Ecto neural progenitor cell (in vitro differentiated cells): ENCODE measurements at regions not wholly inside any gene's neighbourhood (a gene's known extent, or its start where the extent isn't known, plus 50 kb on each side); places are given as distances from the start of the nearest gene placed in this dataset.
A peak's percentile ranks its signal among the peaks of the same experiment; 100 is the strongest.

Experiments
- DNase-seq: peaks from one replicate; pipeline ENCODE4 v3.0.0-alpha.2; 2018; ENCODE audit warnings: low spot score

DNA sequence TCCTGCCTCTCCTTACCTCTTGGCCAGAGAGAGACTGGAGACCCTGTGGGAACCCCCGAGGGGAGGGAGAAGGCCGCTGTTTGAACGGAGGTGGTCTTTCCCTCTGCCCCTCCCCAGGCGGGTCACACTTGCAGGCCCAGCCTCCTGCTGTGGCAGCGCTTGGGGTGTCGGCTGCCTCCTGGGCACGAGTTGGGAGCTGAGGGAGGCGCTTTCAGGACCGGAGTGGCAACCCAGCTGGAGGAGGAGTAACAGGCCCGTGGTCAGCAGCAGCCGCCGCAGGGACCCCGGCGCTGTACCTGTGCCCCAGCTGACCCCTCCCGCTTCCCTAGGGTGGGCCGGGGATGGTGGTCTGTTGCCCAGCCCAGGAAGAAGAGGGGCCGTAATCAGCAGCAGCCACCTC lies 278.3 kb downstream of the SEC14L1 start:
- DNase-seq, result peak; percentile 63

DNA sequence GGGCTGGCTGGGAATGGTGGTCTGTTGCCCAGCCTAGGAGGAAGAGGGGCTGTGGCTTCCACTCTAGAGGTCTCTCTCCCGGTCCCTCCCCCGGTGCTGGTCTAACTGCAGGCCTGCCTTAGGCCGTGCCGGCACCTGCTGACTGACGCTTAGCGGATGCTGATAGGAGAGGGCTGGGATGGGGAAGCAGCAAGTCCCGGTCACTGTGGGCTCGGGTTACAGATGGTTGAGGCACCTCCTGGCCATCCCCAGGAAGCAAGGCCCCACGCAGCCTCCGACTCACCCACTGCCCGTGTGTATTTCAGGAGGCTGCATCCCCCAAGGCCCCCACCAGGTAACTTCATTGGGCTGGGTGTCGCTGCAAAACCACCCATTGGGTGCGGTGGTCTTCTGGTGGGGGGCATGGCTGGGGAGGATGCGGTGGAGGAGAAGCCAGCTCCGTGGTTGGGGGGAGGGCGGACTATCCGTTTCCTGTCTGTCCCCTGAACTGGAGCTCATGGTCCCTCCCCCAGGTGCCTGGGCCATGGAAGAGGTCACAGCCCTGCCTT lies 278.9 kb downstream of the SEC14L1 start:
- DNase-seq, result peak; percentile 87

GRCh38 chr17:77420095-77420803 lies 279.5 kb downstream of the SEC14L1 start:
- peak; percentile 62 for DNase-seq

- peak; percentile 66 for DNase-seq
Measured at GRCh38 chr17:77420804-77421629, 280.2 kb downstream of the SEC14L1 start.

DNA sequence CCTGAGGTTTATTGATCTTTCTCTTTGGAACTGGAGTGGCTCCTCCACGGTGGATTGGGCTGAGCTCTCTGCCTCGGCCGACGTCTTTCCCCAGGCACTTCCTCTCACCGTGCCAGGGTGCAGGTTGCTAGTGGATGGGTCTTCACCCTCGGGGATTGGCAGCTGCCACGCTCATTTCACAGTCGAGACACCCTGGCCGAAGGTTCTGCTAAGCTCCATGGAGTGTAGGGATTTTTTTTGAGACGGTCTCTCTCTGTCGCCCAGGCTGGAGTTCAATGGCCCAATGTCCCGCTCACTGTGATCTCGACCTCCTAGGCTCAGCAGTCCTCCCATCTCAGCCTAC lies 280.8 kb downstream of the SEC14L1 start:
- DNase-seq, result no peak

GRCh38 chr17:77422104-77422747 lies 281.5 kb downstream of the SEC14L1 start:
- DNase-seq, result no peak

GRCh38 chr17:77422748-77423113 lies 282.0 kb downstream of the SEC14L1 start:
- DNase-seq, result no peak

DNA sequence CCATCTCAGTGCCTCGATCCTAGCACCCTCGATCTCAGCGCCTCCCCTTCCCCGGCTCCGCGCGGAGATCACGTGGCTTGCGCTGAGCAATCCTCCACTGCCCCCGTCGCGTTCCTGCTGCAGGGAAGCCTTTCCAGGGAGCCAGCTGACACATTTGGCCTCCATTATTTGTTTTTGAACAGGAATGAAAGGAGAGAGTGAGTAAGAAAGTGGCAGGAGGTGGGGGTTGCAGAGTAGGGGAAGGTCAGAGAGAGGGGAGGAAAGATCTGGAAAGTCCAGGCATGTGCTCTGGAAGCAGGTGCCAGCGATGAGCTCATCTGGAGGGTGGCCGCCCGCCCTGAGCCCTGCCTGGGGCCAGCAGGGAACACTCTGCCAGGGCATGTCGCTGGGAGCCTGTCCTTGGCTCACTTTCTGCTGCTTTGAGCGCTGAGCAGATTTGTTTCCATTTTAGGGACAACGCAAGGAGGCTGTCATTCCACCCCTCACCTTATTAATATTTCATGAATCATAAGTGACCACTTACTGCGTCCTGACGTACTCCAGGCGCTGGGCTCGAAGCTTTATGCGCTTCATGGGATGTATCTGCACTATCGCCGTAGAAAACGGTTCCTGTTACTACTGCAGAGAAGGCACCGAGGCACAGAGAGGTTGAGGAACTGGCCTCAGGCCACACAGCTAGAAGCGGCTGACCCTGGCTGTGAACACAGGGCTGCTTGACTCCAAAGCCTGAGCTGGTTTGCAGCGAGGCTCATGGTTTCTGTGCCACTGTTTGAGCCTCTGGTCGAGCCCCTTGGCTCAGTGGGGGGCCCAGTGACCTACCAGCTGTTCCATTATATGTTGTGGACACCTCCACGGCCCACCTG lies 283.1 kb downstream of the SEC14L1 start:
- DNase-seq, result no peak

GRCh38 chr17:77424585-77425344 lies 284.0 kb downstream of the SEC14L1 start:
- DNase-seq, result peak; percentile 69

DNA sequence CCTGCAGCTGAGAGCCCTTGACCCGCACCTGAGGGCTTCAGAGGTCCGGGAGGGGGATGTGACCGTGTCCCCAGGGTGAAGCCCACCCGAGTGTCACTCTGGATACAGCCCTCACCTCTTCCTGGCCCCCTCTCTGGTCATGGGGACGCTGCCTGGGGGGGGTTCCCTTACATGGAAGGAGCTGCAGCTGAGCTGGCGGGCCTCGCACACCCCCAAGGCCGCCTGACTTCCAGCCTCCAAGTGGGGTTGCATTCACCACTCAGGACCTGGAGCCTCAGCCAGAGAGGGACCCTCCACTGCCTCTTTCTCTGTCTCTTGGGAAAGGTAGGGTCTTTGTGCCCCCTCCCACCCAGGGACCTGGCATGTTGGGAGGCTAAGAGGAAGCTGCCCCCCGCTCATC lies 284.6 kb downstream of the SEC14L1 start:
- no peak for DNase-seq

- DNase-seq, result no peak
Measured at GRCh38 chr17:77425791-77426641, 285.2 kb downstream of the SEC14L1 start.

DNA sequence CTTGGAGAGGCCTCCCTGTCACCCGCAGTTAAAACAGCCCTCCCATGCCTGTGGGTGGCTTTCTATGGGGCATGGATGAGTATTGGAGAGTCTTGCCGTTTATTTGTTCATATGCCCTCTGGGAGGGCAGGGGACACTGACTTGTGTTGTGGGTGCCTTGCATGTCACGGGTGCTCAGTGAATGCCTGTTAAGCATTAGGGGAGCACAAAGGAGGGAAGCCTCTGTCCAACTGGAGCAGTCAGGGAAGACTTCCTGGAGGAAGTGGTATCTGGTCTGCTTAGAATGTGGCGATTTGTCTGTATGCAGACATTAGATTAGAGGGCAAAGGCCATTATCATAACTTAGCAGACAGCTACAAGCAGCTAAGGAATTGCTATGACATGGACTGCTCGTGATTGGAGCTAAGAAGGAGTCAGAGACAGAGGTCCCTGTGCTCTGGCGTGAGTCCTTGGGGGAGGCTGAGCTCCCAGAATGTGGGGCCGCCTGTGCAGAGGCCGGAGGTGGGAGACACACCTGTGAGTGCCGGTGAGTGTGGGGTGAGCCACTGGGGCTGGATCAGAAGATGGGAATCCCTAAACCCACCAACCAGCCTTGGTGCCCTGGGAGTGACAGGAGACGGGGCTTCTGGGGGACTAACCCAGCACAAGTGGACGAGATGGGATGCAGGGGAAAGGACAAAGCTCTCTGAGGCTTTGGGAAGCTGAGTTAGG lies 286.1 kb downstream of the SEC14L1 start:
- DNase-seq, result no peak

GRCh38 chr17:77427391-77427991 lies 286.7 kb downstream of the SEC14L1 start:
- no peak for DNase-seq

DNA sequence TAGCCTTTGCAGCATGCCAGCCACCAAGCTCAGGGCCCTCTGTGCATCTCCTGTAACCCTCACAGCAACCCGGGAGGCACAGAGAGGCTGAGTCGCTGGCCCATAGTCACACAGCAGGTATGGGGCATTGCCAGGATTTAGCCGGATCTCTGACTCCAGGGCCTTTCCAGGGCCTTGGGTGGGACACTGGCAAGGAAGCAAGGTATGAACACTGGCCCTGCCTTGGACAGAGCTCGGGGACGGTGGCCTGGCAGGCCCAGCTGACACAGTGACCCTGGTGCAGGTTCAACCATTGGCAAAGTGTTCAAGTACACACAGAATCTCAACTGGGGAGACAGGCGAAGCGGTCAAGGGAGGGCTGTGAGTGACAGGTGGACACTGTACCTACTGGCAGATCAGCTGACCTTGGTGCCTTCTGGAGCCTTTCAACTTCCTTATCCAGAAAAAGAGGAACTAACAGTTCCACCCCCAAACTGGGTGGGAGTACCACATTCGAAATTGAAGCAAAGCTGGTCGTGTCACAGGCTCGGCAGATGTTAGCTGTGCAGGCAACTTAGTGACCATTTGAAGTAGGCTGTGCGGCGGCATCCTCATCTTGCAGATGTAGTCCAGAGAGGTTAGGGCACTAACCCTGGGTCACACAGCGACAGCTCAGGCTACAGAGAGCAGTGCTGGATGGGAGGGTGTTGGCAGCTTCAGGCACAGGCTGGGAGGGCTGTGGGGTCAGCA lies 287.4 kb downstream of the SEC14L1 start:
- DNase-seq, result no peak

GRCh38 chr17:77428749-77429368 lies 288.1 kb downstream of the SEC14L1 start:
- DNase-seq, result no peak

- peak; percentile 64 for DNase-seq
Measured at GRCh38 chr17:77429369-77429968, 288.7 kb downstream of the SEC14L1 start.

DNA sequence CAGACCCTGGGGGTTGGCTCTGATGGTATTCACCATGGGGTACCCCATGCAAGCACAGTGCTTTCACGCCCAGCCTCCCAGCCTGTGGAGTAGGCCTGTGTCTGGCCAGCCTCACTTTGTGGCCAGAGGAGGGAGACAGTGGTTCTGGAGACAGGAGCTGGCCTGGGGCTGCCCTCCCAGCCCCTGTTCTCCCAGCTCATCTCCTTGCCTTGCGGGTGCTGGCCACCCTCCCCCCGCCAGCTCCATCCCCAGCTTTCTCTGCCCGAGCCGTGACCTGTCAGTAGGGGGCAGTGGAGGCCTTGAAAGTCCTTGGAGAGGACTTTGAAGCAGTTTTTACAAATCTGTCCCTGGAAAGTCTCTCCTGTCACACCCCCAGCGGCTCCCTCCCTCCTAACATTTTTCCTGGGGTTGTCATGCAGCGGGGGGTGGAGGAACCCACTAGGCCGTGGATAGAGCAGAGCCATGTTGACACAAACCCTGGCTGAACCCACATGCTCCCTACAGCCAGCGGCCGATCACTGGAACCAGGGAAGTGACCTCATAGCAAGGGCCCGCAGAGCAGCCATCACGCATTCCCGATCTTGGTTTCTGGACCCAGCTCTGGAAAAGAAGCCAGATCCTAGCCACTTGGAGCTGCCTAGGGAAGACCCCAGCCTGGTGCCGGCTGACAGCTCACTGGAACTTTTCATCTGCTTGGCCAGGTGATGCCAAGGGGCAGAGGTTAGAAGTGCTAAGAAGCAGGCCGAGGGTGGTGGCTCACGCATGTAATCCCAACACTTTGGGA lies 289.4 kb downstream of the SEC14L1 start:
- peak; percentile 96 for DNase-seq
